NOMO-1 (cell line): ENCODE measurements at regions not wholly inside any gene's neighbourhood (a gene's known extent, or its start where the extent isn't known, plus 50 kb on each side); places are given as distances from the start of the nearest gene placed in this dataset.
"Not testable (repeated sequence)": the region's sequence is repeated elsewhere in the genome, so short reads cannot be mapped to it uniquely, and the experiment has no call there.

ENCODE experiments used
- DNase-seq, 2 experiments: peaks; one replicate each; lab custom pipeline; 2025; ENCODE audit not compliant: unreplicated experiment in 2 of 2; lab: John Stamatoyannopoulos, UW

GRCh38 chr9:124124729-124125650 is 113.4 kb downstream of the LHX2 start:
- DNase-seq: no peak

- no peak for DNase-seq
Measured at GRCh38 chr9:124125651-124125977, 114.0 kb downstream of the LHX2 start.

GRCh38 chr9:124126648-124127646 is 115.4 kb downstream of the LHX2 start:
- peak; percentile 21 to 46 for DNase-seq

- no peak for DNase-seq
Measured at GRCh38 chr9:124128568-124129166, 117.1 kb downstream of the LHX2 start.

GRCh38 chr9:124130277-124131075 is 118.9 kb downstream of the LHX2 start:
- no peak for DNase-seq

- DNase-seq: not testable (repeated sequence)
Measured at GRCh38 chr9:124131518-124131917, 120.0 kb downstream of the LHX2 start.

GRCh38 chr9:124132671-124133147 is 121.1 kb downstream of the LHX2 start:
- no peak for DNase-seq

GRCh38 chr9:124133727-124134126 is 122.2 kb downstream of the LHX2 start:
- DNase-seq: peak; percentile 15 to 16

- DNase-seq: no peak
Measured at GRCh38 chr9:124134526-124134925, 123.0 kb downstream of the LHX2 start.

- DNase-seq: no peak
Measured at GRCh38 chr9:124135813-124136365, 121.9 kb upstream of the NEK6 start.

GRCh38 chr9:124137009-124137943 is 120.5 kb upstream of the NEK6 start:
- no peak for DNase-seq

- no peak for DNase-seq
Measured at GRCh38 chr9:124137944-124138335, 119.8 kb upstream of the NEK6 start.

GRCh38 chr9:124139001-124139400 is 118.7 kb upstream of the NEK6 start:
- DNase-seq: no peak

GRCh38 chr9:124140941-124141568 is 116.7 kb upstream of the NEK6 start:
- no peak for DNase-seq

- DNase-seq: not testable (repeated sequence)
Measured at GRCh38 chr9:124144561-124145123, 113.1 kb upstream of the NEK6 start.

GRCh38 chr9:124146031-124146561 is 111.7 kb upstream of the NEK6 start:
- no peak for DNase-seq

GRCh38 chr9:124149992-124150391 is 107.8 kb upstream of the NEK6 start:
- peak in 1 of 2 experiments; percentile 9 for DNase-seq
